Jurkat, Clone E6-1 (cell line): ENCODE measurements at regions not wholly inside any gene's neighbourhood (a gene's known extent, or its start where the extent isn't known, plus 50 kb on each side); places are given as distances from the start of the nearest gene placed in this dataset.

ENCODE experiments used
- DNase-seq: peaks from one replicate; pipeline ENCODE4 v3.0.0-alpha.2; 2011; ENCODE audit warnings: low read depth, low spot score
- H3K4me3 ChIP-seq: 2 replicates; pipeline ENCODE4 v1.5.1; 2011; ENCODE audit warnings: mild to moderate bottlenecking, low read length, control low read depth, moderate library complexity

GRCh38 chr2:2573658-2574293 lies 242.7 kb upstream of the MYT1L start:
- DNase-seq: peak; percentile 31
- H3K4me3 ChIP-seq: no peak overlapping the region

- H3K4me3 ChIP-seq: no peak overlapping the region
- no peak for DNase-seq
Measured at GRCh38 chr2:2573205-2573604, 242.1 kb upstream of the MYT1L start.

DNA sequence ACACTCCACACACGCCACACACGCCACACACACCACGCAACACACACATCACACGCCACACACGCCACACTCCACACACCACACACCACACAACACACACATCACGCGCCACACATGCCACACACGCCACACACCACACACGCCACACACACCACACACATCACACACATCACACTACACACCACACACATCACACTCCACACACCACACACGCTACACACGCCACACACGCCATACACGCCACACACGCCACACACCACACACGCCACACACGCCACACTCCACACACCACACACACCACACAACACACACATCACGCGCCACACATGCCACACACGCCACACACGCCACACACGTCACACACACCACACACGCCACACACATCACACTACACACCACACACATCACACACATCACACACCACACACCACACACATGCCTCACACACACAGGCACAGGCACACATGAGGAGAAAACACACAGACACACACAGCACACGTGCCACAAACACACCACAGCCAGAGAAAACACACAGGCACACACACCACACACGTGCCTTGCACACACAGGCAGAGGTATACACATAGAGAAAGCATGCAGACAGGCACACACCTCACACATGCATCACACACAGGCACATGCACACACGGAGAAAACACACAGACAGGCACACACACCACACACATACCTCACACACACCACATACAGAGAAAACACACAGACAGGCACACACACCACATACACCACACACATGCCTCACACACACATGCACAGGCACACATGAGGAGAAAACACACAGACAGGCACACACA lies 241.5 kb upstream of the MYT1L start:
- H3K4me3 ChIP-seq: no peak overlapping the region
- DNase-seq: no peak

GRCh38 chr2:2571301-2572150 lies 240.5 kb upstream of the MYT1L start:
- DNase-seq: no peak

GRCh38 chr2:2570871-2571270 lies 239.8 kb upstream of the MYT1L start:
- no peak for DNase-seq
- H3K4me3 ChIP-seq: no peak overlapping the region

More at GRCh38 chr2:2571301-2572150, 240.5 kb upstream of the MYT1L start:
- H3K4me3 ChIP-seq: no peak overlapping the region

- DNase-seq: no peak
Measured at GRCh38 chr2:2570360-2570759, 239.3 kb upstream of the MYT1L start.

DNA sequence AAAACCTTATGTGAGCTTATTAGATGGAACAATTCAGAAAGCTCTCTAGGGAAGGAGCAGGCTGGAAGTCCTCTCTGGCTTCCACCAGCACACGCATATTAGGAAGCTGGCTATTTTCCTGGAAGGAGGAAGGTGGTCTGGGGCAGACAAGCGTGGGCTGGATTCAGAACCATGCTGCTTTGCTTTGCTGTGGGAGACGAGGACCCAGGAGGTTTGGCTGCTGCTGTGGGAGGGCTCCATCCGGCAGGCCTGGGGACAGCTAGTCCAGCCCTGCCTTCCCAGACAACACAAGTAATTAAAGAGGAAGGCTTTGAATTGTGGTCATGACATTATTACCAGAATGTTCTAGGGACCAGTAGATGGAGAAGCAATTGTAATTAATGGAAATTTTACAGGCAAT lies 238.8 kb upstream of the MYT1L start:
- DNase-seq: no peak
- H3K4me3 ChIP-seq: no peak overlapping the region

More at GRCh38 chr2:2570360-2570759, 239.3 kb upstream of the MYT1L start:
- H3K4me3 ChIP-seq: no peak overlapping the region

DNA sequence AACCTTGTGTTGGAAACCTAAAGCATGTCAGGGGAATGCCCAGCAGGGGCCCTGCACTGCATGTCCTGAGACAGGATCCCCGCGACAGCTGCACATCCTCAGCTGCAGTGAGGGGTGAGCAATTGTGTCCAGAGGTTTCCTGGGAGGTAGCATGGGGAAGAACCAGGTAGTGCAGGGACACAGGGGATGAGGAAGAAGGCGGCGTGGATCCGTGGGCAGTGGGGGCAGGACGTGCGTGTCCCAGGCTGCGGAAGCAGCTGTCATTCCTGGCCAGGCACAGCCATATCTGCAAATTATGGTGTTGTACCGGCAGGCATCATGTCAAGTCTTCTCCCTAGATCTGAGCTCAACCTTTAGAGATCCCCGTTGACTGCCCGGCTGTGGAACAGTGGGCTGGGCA lies 238.2 kb upstream of the MYT1L start:
- H3K4me3 ChIP-seq: no peak overlapping the region
- DNase-seq: no peak

- no peak for DNase-seq
- H3K4me3 ChIP-seq: no peak overlapping the region
Measured at GRCh38 chr2:2568411-2568810, 237.3 kb upstream of the MYT1L start.

GRCh38 chr2:2567776-2568175 lies 236.7 kb upstream of the MYT1L start:
- no peak overlapping the region for H3K4me3 ChIP-seq
- no peak for DNase-seq

DNA sequence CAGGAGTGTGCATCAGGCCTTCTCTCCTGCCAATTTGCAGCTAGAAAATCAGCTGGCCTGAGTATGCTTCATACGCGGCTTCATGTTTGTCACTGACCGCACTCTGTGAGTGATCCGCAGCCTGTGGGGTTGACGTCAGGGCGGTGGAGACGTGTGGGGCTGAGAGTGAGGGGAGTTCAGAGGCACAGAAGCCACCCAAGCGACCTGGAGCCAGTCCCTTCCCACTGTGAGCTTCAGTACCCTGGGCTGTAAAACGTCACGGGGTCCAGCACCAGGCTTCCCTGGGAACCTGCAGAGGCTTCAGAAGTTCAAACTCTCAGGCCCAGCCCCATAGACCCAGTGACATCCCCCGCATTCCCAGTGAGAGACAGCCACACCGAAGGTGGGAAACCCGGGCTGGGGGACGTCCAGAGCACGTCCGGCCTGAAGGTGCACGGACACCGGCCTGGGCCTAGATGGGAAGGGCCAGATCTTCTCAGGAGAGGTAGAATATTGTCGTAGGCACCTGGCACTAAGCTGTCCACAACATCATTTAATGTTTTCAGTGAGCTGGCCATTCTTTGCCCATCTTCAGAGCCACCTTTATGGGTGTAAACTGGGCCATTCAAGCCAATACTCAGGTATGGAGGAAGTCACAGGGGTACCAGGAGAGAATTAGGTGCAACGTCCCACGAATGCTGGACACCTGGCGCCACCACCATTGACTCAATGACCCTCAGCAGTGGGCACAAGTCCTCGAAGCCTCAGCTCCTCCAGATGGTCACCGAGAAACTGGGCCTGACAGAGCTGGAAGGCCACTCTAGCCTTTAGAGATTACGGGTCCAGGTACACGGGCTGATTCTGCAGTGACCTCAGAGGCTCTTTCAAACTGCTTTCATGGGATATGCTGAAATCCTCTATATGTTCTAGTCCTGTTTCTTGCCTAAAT lies 235.6 kb upstream of the MYT1L start:
- DNase-seq: no peak
- H3K4me3 ChIP-seq: no peak overlapping the region

DNA sequence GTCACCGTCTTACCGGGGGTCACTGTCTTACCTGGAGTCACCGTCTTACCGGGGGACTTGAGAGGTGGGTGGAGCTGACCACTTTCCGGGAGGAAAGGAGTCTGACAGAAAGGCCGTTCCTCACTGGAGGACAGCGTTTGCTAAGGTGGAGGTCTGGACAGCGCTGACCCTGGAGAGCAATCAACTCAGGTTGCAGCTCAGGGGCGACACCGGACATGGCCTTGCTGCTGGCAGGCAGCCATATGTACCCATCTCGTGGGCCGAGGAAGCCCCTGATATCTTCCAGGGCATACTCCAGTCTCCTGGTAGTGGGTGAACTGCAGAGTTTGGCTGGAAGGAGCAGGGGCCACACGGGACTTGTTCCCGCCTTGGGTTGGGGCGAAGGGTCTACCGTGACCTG lies 234.6 kb upstream of the MYT1L start:
- DNase-seq: no peak
- H3K4me3 ChIP-seq: no peak overlapping the region

DNA sequence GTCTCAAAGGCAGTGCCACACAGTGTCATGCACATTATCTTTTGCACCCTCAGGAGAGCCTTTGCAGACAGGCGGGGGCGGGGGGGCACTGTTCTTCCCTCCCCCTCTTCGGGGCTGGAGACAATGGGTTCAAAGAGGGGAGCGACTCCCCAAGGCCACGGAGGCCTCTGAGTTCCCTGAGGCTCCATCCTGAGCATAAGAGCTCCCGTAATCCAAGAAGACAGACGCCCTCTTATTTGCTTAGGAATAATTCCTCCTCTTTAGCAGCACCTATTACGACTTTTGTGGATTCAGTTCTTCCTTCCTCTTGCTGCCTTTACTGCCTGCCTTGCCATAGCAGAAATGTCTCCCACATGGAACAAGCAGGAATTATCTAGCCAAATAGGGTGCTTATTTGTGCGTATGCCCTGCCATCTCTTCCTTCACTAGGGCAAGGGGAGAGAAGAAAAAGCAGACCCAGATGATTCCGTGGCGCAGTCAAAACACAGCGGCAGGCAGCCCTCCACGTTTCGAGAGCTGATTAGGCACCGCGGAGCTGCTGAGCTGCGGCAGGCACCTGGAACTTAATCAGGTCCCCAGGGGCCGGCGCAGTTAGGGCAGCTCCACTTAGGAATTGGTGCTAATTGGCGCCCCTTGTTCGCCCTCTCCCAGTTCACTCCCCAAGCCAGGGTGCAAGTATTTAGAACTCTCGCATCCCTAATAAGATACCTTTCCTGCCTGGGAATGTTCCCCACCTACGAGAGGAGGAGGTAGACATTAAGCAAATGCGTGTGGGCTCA lies 233.4 kb upstream of the MYT1L start:
- no peak for DNase-seq
- H3K4me3 ChIP-seq: no peak overlapping the region

DNA sequence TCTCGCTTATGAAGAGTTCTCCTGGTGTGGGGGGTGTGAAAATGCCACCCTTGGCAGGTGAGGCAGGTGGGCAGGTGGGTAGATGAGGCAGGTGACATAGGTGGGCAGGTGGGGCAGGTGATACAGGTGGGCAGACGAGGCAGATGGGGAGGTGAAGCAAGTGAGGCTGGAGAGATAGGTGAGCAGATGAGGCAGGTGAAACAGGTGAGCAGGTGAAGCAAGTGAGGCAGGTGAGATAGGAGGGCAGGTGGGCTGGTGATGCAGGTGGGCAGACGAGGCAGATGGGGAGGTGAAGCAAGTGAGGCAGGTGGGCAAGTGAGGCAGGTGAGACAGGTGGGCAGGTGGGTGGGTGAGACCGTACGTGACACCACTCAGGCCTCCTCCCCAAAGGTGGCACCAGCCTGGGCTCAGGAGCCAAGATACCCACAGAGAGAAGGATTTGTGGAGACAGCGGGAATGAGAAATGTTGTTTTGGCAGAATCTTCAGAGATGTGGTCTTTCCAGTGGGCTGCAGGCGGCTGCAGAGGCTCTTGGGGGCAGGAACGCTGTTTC lies 232.3 kb upstream of the MYT1L start:
- DNase-seq: no peak
- H3K4me3 ChIP-seq: no peak overlapping the region

DNA sequence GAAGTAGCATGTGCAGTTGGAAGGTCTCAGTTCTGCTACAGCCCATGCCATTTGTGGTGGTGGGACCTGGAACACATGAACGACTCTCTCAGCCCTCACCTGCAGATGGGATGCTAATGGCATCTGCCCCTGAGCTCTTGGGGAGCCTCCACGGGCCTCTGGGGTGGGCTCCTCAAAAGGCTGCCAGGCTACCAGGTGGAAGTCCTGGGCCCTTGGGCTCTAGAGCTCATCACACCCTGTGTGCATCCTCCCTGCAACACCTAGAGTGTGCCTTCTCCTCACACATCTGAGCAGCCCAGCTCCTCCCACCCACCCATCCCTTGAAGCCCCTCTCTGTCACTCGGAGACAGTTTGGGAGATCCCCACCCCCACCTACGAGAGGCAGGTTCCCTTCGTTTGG lies 231.8 kb upstream of the MYT1L start:
- no peak for DNase-seq
- no peak overlapping the region for H3K4me3 ChIP-seq

DNA sequence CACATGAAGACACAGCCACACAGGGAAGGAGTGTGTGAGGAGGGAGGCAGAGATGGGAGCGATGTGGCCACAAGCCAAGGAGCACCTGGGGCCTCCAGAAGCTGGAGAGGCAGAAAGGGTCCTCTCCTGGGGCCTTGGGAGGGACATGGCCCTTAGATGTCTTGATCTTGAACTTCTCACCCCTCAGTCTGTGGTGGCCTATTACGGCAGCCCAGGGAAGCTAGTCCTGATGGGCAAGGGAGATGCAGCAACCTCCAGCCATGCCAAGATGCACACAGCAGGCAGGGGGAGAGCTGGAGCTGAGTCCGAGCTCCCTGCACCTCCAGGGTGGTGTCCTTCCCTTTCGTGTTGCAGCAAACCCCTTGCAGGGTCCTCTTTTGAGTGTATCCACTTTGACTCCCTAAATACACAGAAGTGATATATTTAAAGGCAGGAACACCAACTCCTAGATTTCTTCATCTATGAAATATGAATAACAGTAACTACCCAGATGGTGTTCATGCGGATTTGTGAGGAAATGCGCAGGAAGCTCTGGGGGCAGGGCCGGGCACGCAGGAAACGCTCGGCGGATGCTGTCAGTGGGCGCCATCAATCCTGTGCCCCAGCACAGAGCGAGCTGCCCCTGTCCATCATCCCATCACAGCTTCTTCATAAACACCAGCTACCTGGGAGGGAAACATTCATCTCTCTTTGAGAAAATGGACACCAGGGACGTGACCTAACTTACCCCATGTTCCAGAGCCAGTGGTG lies 230.4 kb upstream of the MYT1L start:
- no peak for DNase-seq
- no peak overlapping the region for H3K4me3 ChIP-seq

- no peak overlapping the region for H3K4me3 ChIP-seq
- no peak for DNase-seq
Measured at GRCh38 chr2:2560374-2561015, 229.4 kb upstream of the MYT1L start.
